ENCODE measurements at regions not wholly inside any gene's neighbourhood (a gene's known extent, or its start where the extent isn't known, plus 50 kb on each side); places are given as distances from the start of the nearest gene placed in this dataset.
A peak's percentile ranks its signal among the peaks of the same experiment; 100 is the strongest.
"Not testable (repeated sequence)": the region's sequence is repeated elsewhere in the genome, so short reads cannot be mapped to it uniquely, and the experiment has no call there.

DNA sequence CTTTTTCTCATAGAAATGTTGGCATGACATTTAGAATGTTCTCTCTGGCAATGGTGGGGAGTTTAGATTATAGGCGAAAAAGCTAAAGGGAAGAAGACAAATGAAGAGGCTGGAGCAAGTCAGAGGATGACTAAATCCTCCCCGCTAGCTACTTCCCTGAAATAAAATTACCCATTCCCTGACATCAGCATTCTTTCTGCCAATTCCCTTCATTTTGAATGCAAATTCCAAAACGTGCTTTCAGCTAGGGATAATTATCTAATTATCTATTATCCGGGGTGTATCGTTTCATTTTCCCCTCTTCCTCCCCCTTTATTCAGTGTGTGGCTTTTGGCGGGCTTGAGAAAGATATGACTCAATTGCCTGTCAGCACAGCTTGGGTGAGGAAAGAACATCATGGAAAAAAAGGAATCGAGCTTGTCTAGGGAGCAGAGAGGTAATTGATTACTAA lies 672.3 kb downstream of the TNS3 start:
- CTCF ChIA-PET = interaction anchor here (0.7 to 1.6 kb wide), 3 partner anchors 23 to 486 kb away, joined by 3 to 5 read pairs (median 4); no protein-coding TSS in a partner anchor
- intact Hi-C loops (cut with micrococcal nuclease; ENCODE audit: unreplicated experiment) = no loop called here
- BruUV-seq (replicated peaks) = no TSS peak
- Mint-ChIP-seq H3K4me3 (ENCODE audit: low read depth, unreplicated experiment) (no peak overlapping the region), H3K9me3 (ENCODE audit: low read depth, unreplicated experiment) (peaks cover 3% of the 10 kb centered on the region), H3K27me3 (ENCODE audit: unreplicated experiment) (no peaks in the 10 kb centered on the region), H3K36me3 (ENCODE audit: insufficient read depth, unreplicated experiment) (no peaks in the 10 kb centered on the region), H3K4me1 (ENCODE audit: low read depth, unreplicated experiment) (peaks cover 38% of the 10 kb centered on the region), H3K27ac (ENCODE audit: unreplicated experiment) (peak overlapping the region; percentile 63)
- TF ChIP-seq, protein P1, sequence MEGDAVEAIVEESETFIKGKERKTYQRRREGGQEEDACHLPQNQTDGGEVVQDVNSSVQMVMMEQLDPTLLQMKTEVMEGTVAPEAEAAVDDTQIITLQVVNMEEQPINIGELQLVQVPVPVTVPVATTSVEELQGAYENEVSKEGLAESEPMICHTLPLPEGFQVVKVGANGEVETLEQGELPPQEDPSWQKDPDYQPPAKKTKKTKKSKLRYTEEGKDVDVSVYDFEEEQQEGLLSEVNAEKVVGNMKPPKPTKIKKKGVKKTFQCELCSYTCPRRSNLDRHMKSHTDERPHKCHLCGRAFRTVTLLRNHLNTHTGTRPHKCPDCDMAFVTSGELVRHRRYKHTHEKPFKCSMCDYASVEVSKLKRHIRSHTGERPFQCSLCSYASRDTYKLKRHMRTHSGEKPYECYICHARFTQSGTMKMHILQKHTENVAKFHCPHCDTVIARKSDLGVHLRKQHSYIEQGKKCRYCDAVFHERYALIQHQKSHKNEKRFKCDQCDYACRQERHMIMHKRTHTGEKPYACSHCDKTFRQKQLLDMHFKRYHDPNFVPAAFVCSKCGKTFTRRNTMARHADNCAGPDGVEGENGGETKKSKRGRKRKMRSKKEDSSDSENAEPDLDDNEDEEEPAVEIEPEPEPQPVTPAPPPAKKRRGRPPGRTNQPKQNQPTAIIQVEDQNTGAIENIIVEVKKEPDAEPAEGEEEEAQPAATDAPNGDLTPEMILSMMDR (IDR thresholded peaks at IDR 0.05; ENCODE audit: unreplicated experiment) = no peak
- no peak for DNase-seq

GRCh38 chr7:46908770-46909169 lies 673.1 kb downstream of the TNS3 start:
- CTCF ChIA-PET = interaction anchor here (0.6 to 1.6 kb wide), 6 partner anchors 14 to 810 kb away, joined by 3 to 9 read pairs (median 4); no protein-coding TSS in a partner anchor
- intact Hi-C loops (cut with micrococcal nuclease; ENCODE audit: unreplicated experiment) = no loop called here
- TF ChIP-seq, protein P1 (IDR thresholded peaks at IDR 0.05; ENCODE audit: unreplicated experiment) = no peak
- no peaks in the 10 kb centered on the region for H3K36me3 Mint-ChIP-seq (ENCODE audit: insufficient read depth, unreplicated experiment)
- BruUV-seq (replicated peaks) = no TSS peak
- H3K4me1 Mint-ChIP-seq (ENCODE audit: low read depth, unreplicated experiment) = peaks cover 38% of the 10 kb centered on the region
- no peak overlapping the region for H3K4me3 Mint-ChIP-seq (ENCODE audit: low read depth, unreplicated experiment)
- H3K27me3 Mint-ChIP-seq (ENCODE audit: unreplicated experiment) = no peaks in the 10 kb centered on the region
- peak overlapping the region; percentile 63 for H3K27ac Mint-ChIP-seq (ENCODE audit: unreplicated experiment)
- H3K9me3 Mint-ChIP-seq (ENCODE audit: low read depth, unreplicated experiment) = peaks cover 3% of the 10 kb centered on the region
- DNase-seq = peak; percentile 23

DNA sequence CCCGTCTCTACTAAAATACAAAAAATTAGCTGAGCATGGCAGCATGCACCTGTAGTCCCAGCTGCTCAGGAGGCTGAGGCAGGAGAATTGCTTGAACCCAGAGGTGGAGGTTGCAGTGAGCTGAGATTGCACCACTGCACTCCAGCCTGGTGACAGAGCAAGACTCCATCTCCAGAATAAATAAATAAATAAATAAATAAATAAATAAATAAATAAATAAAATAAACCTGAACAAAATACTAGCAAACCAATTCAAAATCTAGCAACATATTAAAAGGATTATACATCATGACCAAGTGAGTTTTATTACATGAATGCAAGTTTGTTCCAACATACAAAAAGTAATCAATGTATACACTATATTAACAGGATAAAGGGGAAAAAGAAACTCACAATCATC lies 677.4 kb downstream of the TNS3 start:
- H3K4me3 Mint-ChIP-seq (ENCODE audit: low read depth, unreplicated experiment); intact Hi-C loops (cut with micrococcal nuclease; ENCODE audit: unreplicated experiment); CTCF ChIA-PET; H3K27me3 Mint-ChIP-seq (ENCODE audit: unreplicated experiment); H3K36me3 Mint-ChIP-seq (ENCODE audit: insufficient read depth, unreplicated experiment); BruUV-seq (replicated peaks); DNase-seq; H3K27ac Mint-ChIP-seq (ENCODE audit: unreplicated experiment): not testable (repeated sequence)
- H3K9me3 Mint-ChIP-seq (ENCODE audit: low read depth, unreplicated experiment) = peaks cover 15% of the 10 kb centered on the region
- peaks cover 23% of the 10 kb centered on the region for H3K4me1 Mint-ChIP-seq (ENCODE audit: low read depth, unreplicated experiment)

DNA sequence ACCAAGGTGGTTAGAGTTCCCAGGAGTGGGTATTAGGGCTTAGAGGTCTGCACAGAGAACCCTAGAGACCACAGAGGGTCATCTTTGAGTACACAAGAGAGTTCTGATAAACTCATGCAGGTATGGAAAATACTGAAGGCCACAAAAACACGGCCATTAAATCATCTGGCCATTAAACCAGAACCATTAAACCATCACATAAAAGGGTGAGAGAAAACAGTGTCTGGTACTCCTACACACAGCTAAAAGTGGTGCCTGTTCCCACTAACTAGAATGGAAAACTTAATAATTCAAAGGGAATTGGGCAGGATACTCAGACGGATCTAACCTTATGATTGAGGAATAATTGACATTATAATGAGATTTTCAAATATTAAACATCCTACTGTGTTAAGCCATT lies 679.4 kb downstream of the TNS3 start:
- intact Hi-C loops (cut with micrococcal nuclease; ENCODE audit: unreplicated experiment) = no loop called here
- TF ChIP-seq, protein P1 (IDR thresholded peaks at IDR 0.05; ENCODE audit: unreplicated experiment) = no peak
- peaks cover 4% of the 10 kb centered on the region for H3K4me1 Mint-ChIP-seq (ENCODE audit: low read depth, unreplicated experiment)
- H3K4me3 Mint-ChIP-seq (ENCODE audit: low read depth, unreplicated experiment) = no peak overlapping the region
- BruUV-seq (replicated peaks) = no TSS peak
- H3K9me3 Mint-ChIP-seq (ENCODE audit: low read depth, unreplicated experiment) = peaks cover 12% of the 10 kb centered on the region
- no peak for DNase-seq
- H3K27ac Mint-ChIP-seq (ENCODE audit: unreplicated experiment) = no peak overlapping the region
- H3K27me3 Mint-ChIP-seq (ENCODE audit: unreplicated experiment) = no peaks in the 10 kb centered on the region
- no peaks in the 10 kb centered on the region for H3K36me3 Mint-ChIP-seq (ENCODE audit: insufficient read depth, unreplicated experiment)
- CTCF ChIA-PET = no interaction called here

DNA sequence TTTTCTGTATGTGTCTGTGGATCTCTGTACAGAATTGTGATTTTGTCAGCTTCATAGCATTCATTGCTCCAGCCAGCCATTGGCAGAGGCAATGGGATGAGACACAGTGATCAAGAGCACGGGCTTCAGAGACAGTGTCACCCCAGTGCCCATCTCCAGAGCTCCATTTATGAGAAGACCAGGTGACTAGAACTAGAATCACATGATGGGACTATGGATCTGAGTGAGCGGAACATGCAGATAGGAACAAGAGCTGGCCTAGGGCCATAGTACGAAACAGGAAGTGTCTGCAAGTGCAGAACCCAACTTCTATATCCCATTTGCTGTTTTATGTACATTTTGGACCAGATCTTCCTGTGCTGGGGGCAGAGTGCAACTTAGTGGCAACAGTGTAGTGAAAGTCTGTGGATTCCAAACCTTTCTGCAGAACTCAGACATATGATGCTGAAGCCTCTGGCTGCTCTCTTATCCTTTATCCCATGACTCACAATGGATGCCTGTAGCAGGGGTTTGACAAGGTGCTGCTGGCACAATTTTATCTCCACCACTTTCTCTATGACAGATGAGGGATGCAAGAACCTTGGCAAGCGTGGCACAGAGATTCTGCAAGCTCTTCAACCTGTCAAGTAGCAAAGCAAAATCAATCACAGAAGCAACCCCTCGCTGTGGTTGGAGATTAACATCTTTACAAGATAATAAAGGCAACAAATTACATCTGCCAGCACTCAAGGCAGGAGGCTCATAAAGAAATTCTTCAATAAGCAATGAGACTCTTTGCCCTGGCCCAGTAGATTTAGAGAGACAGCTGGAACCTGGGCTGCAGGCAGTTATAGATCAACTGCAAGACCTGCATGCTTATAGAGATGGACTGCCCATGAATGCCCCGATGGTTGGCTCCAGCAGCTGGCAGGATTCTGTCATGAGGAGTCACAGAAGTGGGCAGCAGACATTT lies 681.3 kb downstream of the TNS3 start:
- Mint-ChIP-seq H3K27me3 (ENCODE audit: unreplicated experiment) (no peaks in the 10 kb centered on the region), H3K9me3 (ENCODE audit: low read depth, unreplicated experiment) (peaks cover 12% of the 10 kb centered on the region), H3K4me1 (ENCODE audit: low read depth, unreplicated experiment) (no peaks in the 10 kb centered on the region), H3K36me3 (ENCODE audit: insufficient read depth, unreplicated experiment) (no peaks in the 10 kb centered on the region), H3K27ac (ENCODE audit: unreplicated experiment) (no peak overlapping the region), H3K4me3 (ENCODE audit: low read depth, unreplicated experiment) (no peak overlapping the region)
- no peak for DNase-seq
- intact Hi-C loops (cut with micrococcal nuclease; ENCODE audit: unreplicated experiment) = no loop called here
- BruUV-seq (replicated peaks) = no TSS peak
- TF ChIP-seq, protein P1 (IDR thresholded peaks at IDR 0.05; ENCODE audit: unreplicated experiment) = no peak
- CTCF ChIA-PET = no interaction called here

All from Calu3 (cell line).